ENCODE measurements at regions not wholly inside any gene's neighbourhood (a gene's known extent, or its start where the extent isn't known, plus 50 kb on each side); places are given as distances from the start of the nearest gene placed in this dataset.
"Not testable (repeated sequence)": the region's sequence is repeated elsewhere in the genome, so short reads cannot be mapped to it uniquely, and the experiment has no call there.

GRCh38 chr4:14386196-14386595 lies 616.1 kb upstream of the CPEB2 start:
- DNase-seq (ENCODE audit: low read depth in 4 of 4, low spot score in 3 of 4) = no peak

GRCh38 chr4:14387647-14388046 lies 614.6 kb upstream of the CPEB2 start:
- DNase-seq (ENCODE audit: low read depth in 4 of 4, low spot score in 3 of 4) = no peak

- DNase-seq (ENCODE audit: low read depth in 4 of 4, low spot score in 3 of 4) = no peak
These were observed 609.9 kb upstream of the CPEB2 start for GRCh38 chr4:14392378-14392777.

- no peak for DNase-seq (ENCODE audit: low read depth in 4 of 4, low spot score in 3 of 4)
These were observed 606.1 kb upstream of the CPEB2 start for GRCh38 chr4:14396183-14396582.

GRCh38 chr4:14399848-14400247 lies 602.4 kb upstream of the CPEB2 start:
- DNase-seq (ENCODE audit: low read depth in 4 of 4, low spot score in 3 of 4) = no peak

GRCh38 chr4:14400307-14400706 lies 602.0 kb upstream of the CPEB2 start:
- DNase-seq (ENCODE audit: low read depth in 4 of 4, low spot score in 3 of 4) = no peak

GRCh38 chr4:14403132-14403531 lies 599.1 kb upstream of the CPEB2 start:
- DNase-seq (ENCODE audit: low read depth in 4 of 4, low spot score in 3 of 4) = no peak

- no peak for DNase-seq (ENCODE audit: low read depth in 4 of 4, low spot score in 3 of 4)
These were observed 597.6 kb upstream of the CPEB2 start for GRCh38 chr4:14404730-14405129.

GRCh38 chr4:14410516-14410915 lies 591.8 kb upstream of the CPEB2 start:
- no peak for DNase-seq (ENCODE audit: low read depth in 4 of 4, low spot score in 3 of 4)

GRCh38 chr4:14415146-14415545 lies 587.1 kb upstream of the CPEB2 start:
- peak in 1 of 4 donors; percentile 3 for DNase-seq (ENCODE audit: low read depth in 4 of 4, low spot score in 3 of 4)

- no peak for DNase-seq (ENCODE audit: low read depth in 4 of 4, low spot score in 3 of 4)
These were observed 582.8 kb upstream of the CPEB2 start for GRCh38 chr4:14419516-14419915.

- not testable (repeated sequence) for DNase-seq (ENCODE audit: low read depth in 4 of 4, low spot score in 3 of 4)
These were observed 576.0 kb upstream of the CPEB2 start for GRCh38 chr4:14426297-14426696.

GRCh38 chr4:14428125-14428524 lies 574.2 kb upstream of the CPEB2 start:
- DNase-seq (ENCODE audit: low read depth in 4 of 4, low spot score in 3 of 4) = no peak

- no peak for DNase-seq (ENCODE audit: low read depth in 4 of 4, low spot score in 3 of 4)
These were observed 570.8 kb upstream of the CPEB2 start for GRCh38 chr4:14431155-14432134.

GRCh38 chr4:14434483-14434882 lies 567.8 kb upstream of the CPEB2 start:
- DNase-seq (ENCODE audit: low read depth in 4 of 4, low spot score in 3 of 4) = no peak

GRCh38 chr4:14434916-14435315 lies 567.4 kb upstream of the CPEB2 start:
- no peak for DNase-seq (ENCODE audit: low read depth in 4 of 4, low spot score in 3 of 4)

- DNase-seq (ENCODE audit: low read depth in 4 of 4, low spot score in 3 of 4) = no peak
These were observed 560.7 kb upstream of the CPEB2 start for GRCh38 chr4:14441561-14441960.

GRCh38 chr4:14445882-14446281 lies 556.4 kb upstream of the CPEB2 start:
- no peak for DNase-seq (ENCODE audit: low read depth in 4 of 4, low spot score in 3 of 4)

GRCh38 chr4:14446311-14446710 lies 556.0 kb upstream of the CPEB2 start:
- DNase-seq (ENCODE audit: low read depth in 4 of 4, low spot score in 3 of 4) = no peak

- no peak for DNase-seq (ENCODE audit: low read depth in 4 of 4, low spot score in 3 of 4)
These were observed 555.4 kb upstream of the CPEB2 start for GRCh38 chr4:14446904-14447303.

GRCh38 chr4:14449308-14449707 lies 553.0 kb upstream of the CPEB2 start:
- DNase-seq (ENCODE audit: low read depth in 4 of 4, low spot score in 3 of 4) = no peak

- no peak for DNase-seq (ENCODE audit: low read depth in 4 of 4, low spot score in 3 of 4)
These were observed 550.3 kb upstream of the CPEB2 start for GRCh38 chr4:14452001-14452400.
